ENCODE measurements at regions not wholly inside any gene's neighbourhood (a gene's known extent, or its start where the extent isn't known, plus 50 kb on each side); places are given as distances from the start of the nearest gene placed in this dataset.

- DNase-seq (ENCODE audit: low spot score), result no peak
- H3K4me1 ChIP-seq (ENCODE audit: control insufficient read depth in 4 of 4, insufficient read depth in 4 of 4, low read length in 3 of 4), result no peaks in the 10 kb centered on the region
- no peak overlapping the region for H3K27ac ChIP-seq (ENCODE audit: low read depth in 1 of 2, low read length in 2 of 2)
- no peaks in the 10 kb centered on the region for H3K9me3 ChIP-seq (ENCODE audit: control insufficient read depth in 4 of 4, low read length in 3 of 4)
- TF ChIP-seq TAF1 (conservative IDR thresholded peaks at IDR 0.05) (no peak), GABPA (IDR thresholded peaks at IDR 0.05 in 1 of 2, conservative IDR thresholded peaks at IDR 0.05 in 1 of 2) (no peak), FOXA1 (IDR thresholded peaks at IDR 0.05) (no peak), JUND (IDR thresholded peaks at IDR 0.05) (no peak), RXRA (IDR thresholded peaks at IDR 0.05) (no peak), CTCF (IDR thresholded peaks at IDR 0.05; ENCODE audit: low read depth, low read length, missing input control) (no peak), ZBTB33 (IDR thresholded peaks at IDR 0.05) (no peak), HNF4G (IDR thresholded peaks at IDR 0.05) (no peak), SP1 (IDR thresholded peaks at IDR 0.05) (no peak), REST (IDR thresholded peaks at IDR 0.05) (no peak), FOXA2 (IDR thresholded peaks at IDR 0.05) (no peak), RAD21 (IDR thresholded peaks at IDR 0.05) (no peak), NR2F2 (IDR thresholded peaks at IDR 0.05) (no peak), HNF4A (conservative IDR thresholded peaks at IDR 0.05) (no peak), EGR1 (IDR thresholded peaks at IDR 0.05; ENCODE audit: low read depth in 2 of 2) (no peak), ATF3 (IDR thresholded peaks at IDR 0.05) (no peak), YY1 (IDR thresholded peaks at IDR 0.05) (no peak), MAX (IDR thresholded peaks at IDR 0.05) (no peak)
- no peaks in the 10 kb centered on the region for H3K27me3 ChIP-seq (ENCODE audit: control insufficient read depth in 4 of 4, insufficient read depth in 4 of 4, low read length in 3 of 4)
- H3K9ac ChIP-seq (ENCODE audit: low read depth in 1 of 2, low read length in 2 of 2), result no peak overlapping the region
- no peak overlapping the region for H3K4me3 ChIP-seq (ENCODE audit: low read depth in 1 of 3, low read length in 3 of 3)
- H3K36me3 ChIP-seq (ENCODE audit: control insufficient read depth in 4 of 4, insufficient read depth in 3 of 4, low read depth in 1 of 4, low read length in 3 of 4), result no peaks in the 10 kb centered on the region
Measured at GRCh38 chr12:88255847-88256246, 113.7 kb downstream of the TMTC3 start.

- no peaks in the 10 kb centered on the region for H3K4me1 ChIP-seq (ENCODE audit: control insufficient read depth in 4 of 4, insufficient read depth in 4 of 4, low read length in 3 of 4)
- 93% methylated on average over 2 of the region's 2 CpGs for WGBS
- no peaks in the 10 kb centered on the region for H3K27me3 ChIP-seq (ENCODE audit: control insufficient read depth in 4 of 4, insufficient read depth in 4 of 4, low read length in 3 of 4)
- H3K9me3 ChIP-seq (ENCODE audit: control insufficient read depth in 4 of 4, low read length in 3 of 4), result no peaks in the 10 kb centered on the region
- no peak for DNase-seq (ENCODE audit: low spot score)
- TF ChIP-seq SP1 (IDR thresholded peaks at IDR 0.05), result no peak
- no peak overlapping the region for H3K9ac ChIP-seq (ENCODE audit: low read depth in 1 of 2, low read length in 2 of 2)
- no peaks in the 10 kb centered on the region for H3K36me3 ChIP-seq (ENCODE audit: control insufficient read depth in 4 of 4, insufficient read depth in 3 of 4, low read depth in 1 of 4, low read length in 3 of 4)
- no peak overlapping the region for H3K27ac ChIP-seq (ENCODE audit: low read depth in 1 of 2, low read length in 2 of 2)
- no peak overlapping the region for H3K4me3 ChIP-seq (ENCODE audit: low read depth in 1 of 3, low read length in 3 of 3)
Measured at GRCh38 chr12:88258396-88258795, 116.3 kb downstream of the TMTC3 start.

All from liver (tissue), 8 donors.